Mammary epithelial cell (primary cell): ENCODE measurements at regions not wholly inside any gene's neighbourhood (a gene's known extent, or its start where the extent isn't known, plus 50 kb on each side); places are given as distances from the start of the nearest gene placed in this dataset.

Experiments
- EZH2 ChIP-seq: IDR thresholded peaks from 2 replicates; pipeline ENCODE4 v1.6.1; 2012; ENCODE audit warnings: low read length, inconsistent platforms, borderline replicate concordance
- TF ChIP-seq, protein P1 (sequence below), 2 donors: IDR thresholded peaks in 1 of 2; conservative IDR thresholded peaks in 1 of 2; 2 replicates each; pipeline ENCODE4 v1.5.1; 2011 to 2012; ENCODE audit warnings: inconsistent platforms in 2 of 2, low read length in 2 of 2, mild to moderate bottlenecking in 2 of 2, control low read depth in 1 of 2, low read depth in 1 of 2; ENCODE audit not compliant: insufficient read depth in 1 of 2; ENCODE audit errors: extremely low read depth in 1 of 2

- TF ChIP-seq, protein P1, sequence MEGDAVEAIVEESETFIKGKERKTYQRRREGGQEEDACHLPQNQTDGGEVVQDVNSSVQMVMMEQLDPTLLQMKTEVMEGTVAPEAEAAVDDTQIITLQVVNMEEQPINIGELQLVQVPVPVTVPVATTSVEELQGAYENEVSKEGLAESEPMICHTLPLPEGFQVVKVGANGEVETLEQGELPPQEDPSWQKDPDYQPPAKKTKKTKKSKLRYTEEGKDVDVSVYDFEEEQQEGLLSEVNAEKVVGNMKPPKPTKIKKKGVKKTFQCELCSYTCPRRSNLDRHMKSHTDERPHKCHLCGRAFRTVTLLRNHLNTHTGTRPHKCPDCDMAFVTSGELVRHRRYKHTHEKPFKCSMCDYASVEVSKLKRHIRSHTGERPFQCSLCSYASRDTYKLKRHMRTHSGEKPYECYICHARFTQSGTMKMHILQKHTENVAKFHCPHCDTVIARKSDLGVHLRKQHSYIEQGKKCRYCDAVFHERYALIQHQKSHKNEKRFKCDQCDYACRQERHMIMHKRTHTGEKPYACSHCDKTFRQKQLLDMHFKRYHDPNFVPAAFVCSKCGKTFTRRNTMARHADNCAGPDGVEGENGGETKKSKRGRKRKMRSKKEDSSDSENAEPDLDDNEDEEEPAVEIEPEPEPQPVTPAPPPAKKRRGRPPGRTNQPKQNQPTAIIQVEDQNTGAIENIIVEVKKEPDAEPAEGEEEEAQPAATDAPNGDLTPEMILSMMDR (conservative IDR thresholded peaks at IDR 0.05 in 1 of 2, IDR thresholded peaks at IDR 0.05 in 1 of 2; ENCODE audit: extremely low read depth in 1 of 2, insufficient read depth in 1 of 2, low read depth in 1 of 2, low read length in 2 of 2) = no peak
- TF ChIP-seq EZH2 = no peak
These were observed 101.8 kb downstream of the MID1IP1 start for GRCh38 chrX:38902972-38903492.
